ENCODE measurements at regions not wholly inside any gene's neighbourhood (a gene's known extent, or its start where the extent isn't known, plus 50 kb on each side); places are given as distances from the start of the nearest gene placed in this dataset.

- TF ChIP-seq CTCF (IDR thresholded peaks at IDR 0.05) (no peak), ZFX (IDR thresholded peaks at IDR 0.05; ENCODE audit: borderline replicate concordance) (no peak)
Measured at GRCh38 chr5:124417196-124417595, 329.2 kb downstream of the ZNF608 start.

All from 22Rv1 (cell line).